NCI-H1417 treated with DMSO at 0.1 percent for 48 hours (cell line): ENCODE measurements at regions not wholly inside any gene's neighbourhood (a gene's known extent, or its start where the extent isn't known, plus 50 kb on each side); places are given as distances from the start of the nearest gene placed in this dataset.

Experiments used
- DNase-seq: peaks from one replicate; lab custom pipeline; 2025; lab: John Stamatoyannopoulos, UW

DNA sequence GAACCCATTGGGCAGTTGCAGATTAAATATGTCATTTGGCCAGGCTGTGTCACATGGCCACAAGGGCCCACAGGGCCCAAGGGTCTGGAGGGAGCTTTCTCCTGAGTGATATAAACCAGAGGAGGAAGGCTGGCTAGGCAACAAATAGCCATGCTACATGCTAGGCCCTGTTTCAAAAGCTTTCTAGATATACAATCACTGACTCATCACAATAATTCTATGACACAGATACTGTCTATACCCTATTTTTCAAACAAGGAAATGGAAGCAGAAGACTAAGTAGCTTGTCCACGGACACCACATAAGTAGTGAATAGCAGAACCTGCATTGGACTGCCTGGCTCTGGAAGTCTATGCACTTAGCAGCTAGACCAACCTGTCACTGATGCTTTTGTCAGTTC is 625.4 kb downstream of the NTRK3 start:
- no peak for DNase-seq

DNA sequence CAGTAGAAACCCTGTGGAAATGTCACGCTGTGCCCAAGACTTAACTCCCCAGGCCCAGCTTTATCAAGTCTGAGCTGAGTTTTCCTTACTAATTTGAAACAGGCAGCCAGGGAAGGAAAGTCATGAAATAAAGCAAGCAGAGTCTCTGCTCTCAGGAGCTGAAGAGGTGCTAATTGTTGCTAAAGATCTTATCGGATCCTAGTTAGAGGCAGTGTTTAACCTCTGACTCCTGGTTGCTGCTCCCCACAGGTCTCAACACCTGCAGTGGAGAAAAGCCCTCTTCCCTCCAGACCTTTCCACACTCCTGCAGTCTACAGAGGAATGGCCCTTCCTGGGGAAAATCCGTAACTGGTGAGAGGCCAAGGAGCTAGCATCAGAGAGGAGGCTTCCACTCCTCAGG is 628.2 kb downstream of the NTRK3 start:
- DNase-seq: no peak

DNA sequence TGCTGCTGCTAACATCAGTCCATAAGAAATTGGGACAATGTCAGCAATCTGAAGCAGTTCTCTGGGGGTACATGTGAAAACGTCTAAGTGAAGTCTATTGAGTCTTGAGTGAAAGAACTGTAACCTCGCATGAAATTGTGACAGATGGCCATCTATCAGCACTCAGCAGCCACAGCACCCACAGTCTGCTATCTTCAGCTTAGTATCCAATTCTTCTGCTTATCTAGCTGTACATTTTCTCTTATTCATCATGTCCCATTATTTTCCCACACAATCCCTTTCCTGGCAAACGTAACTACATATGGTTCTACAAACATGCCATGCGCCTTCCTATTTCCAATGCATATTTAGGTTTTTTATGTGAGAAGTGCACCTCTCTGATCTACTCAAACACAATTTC is 629.7 kb downstream of the NTRK3 start:
- no peak for DNase-seq

DNA sequence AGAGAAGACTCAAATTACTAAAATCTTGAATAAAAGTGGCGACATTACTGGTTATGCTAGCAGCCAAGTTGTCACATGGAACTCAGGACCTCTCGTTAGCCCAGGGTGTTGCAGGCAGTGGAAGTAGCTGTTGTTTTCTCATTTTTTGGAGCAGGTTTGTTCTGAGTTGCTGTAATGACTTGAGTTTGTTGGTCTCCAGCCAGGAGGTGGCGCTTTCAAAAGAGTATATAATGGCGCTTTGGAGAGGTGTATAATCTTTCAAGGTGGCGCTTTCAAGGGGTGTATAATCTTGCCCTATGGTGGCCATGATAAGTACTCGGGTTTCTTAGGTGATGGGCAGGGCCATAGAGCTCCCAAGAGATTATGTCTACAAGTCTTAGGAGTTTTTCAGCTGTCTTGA is 632.7 kb downstream of the NTRK3 start:
- DNase-seq: no peak

DNA sequence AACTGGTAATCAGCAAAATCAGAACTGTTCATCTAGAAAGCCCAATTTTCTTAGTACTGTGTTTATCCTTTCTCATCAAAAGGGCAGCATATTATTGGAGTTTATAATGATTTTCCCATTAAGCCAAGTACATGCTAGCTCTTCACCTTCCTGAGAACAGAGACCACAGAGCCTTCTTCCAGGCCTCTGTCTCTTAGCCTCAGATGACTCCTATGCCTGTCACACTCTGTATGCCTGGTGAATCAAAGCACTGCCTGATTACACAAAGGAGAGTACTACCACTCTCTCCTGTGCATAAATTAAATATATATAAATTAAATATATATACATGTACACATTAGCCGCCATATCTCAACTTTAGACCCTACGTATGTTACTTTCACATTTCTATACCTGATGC is 636.1 kb downstream of the NTRK3 start:
- no peak for DNase-seq

DNA sequence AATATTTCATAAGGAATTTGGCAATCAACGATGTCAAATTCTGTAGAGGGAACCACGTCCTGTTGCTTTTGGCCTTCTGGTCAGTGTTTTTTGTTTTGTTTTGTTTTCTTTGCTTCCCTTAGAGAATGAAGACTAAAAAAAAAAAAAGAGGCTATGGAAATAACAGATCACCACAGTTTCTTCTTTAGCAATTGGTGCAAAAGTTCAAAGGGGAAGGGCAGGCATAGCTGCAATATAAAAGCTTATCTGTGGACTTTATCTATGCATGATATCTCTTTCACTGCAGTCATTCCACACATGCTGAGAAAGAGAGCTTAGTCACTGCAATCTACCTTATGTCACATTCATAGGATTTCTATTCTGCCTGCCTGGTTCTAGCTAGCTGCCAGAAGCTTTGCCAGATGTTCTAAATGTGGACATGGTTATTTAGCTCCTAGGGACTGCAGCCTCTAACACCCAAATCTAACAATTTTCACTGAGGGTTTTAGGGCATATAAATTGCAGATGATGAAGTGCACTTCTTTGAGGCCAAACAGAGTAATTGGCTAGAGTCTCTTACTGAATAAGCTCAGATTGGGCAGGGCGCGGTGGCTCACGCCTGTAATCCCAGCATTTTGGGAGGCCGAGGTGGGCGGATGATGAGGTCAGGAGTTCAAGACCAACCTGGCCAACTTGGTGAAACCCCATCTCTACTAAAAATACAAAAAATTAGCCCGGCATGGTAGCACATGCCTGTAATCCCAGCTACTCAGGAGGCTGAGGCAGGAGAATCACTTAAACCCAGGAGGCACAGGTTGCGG is 637.2 kb downstream of the NTRK3 start:
- DNase-seq: no peak

DNA sequence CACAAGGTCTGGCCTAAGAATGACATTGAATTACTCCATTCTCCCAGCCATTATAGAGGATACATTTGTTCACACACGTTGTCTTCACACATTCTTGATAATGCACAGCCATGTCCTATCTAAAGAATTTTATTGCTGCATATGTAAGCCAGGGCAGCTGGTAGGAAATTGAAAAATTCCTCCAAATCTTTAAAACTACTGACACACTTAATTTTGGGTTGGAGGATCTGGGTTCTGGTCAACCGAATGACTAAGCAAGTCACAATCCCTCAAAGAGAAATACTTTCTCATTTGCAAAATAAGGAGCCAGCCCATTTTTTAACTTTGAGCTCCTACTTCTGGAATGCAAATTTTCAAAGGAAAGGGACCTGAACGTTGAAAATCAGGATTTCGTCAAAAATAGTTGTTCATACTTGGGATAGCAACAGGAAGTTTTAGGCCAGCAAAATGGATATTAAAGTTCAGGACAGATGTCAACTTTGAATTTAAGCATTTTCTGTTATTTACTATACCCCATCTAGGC is 638.3 kb downstream of the NTRK3 start:
- DNase-seq: no peak

DNA sequence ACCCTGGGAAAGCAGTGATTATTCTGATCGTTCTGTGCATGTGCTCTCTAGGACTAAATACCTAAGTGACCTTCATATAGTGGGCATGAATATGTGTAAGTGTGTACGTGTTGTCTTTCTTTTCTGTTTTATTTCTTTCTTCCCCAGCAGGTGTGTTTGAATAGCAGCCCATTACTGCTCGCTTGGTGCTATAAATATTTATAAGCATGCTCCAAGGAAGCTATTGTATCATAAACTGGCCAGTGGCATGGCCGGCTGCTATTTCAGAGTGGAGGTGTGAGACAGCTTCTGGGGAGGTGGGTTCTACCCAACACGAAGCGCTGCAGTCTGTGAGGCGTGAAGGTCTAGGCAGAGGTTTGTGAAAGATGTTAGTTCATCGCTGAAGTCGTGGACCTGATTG is 641.8 kb downstream of the NTRK3 start:
- DNase-seq: no peak

DNA sequence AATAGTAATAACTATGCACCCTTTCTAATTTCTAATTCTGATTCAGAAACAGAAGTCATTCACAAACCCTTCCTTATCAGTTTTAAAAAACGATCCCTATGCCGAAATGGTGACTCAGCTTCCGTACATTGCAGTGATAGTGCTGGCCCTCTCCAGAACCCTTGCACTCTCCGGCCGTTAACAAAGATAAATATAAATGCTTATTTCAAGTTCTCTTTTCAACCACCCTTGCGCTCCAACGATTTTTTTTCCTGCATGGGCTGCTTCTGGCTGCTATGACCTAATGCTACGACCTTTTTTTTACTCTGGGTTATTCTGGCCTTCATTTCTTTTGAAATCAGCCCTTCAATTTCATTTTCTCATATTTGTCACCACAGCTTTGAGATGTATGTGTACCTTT is 646.2 kb downstream of the NTRK3 start:
- no peak for DNase-seq

DNA sequence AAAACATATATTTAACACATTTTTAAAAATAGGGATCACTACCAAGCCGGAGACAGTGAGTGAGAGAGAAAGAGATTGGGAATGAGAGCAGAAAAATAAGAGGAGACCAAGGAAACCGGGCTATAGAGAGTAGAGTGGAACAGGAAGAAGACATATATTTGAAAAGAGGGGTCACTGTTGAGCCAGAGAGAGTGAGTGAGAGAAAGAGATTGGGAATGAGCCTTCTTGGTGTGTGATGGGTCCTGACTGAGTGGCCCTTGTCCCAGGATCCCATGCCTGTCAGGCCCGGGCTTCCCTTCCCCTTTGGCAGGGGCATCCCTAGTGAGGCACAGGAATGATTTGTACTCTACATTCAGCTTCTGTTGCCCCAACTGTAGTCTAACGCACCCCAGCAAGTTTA is 646.6 kb downstream of the NTRK3 start:
- no peak for DNase-seq

DNA sequence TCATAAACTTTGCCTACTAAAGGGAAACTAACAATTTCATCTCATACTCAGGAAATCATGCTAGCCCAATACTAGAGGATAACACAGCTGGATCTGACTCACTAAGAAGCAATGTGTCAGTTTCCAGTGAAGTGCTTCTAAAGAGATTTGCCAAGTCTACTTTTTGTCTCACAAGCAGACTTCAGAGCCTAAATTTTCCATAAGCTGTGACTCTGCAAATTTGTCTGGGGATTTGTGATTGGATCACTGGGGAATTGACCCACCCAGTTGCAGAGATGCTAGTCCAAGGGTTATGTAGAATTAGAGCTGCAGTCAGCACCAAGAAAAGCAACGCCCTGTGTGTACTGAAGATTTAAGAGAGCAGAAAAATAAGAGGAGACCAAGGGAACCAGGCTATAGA is 647.1 kb downstream of the NTRK3 start:
- no peak for DNase-seq

DNA sequence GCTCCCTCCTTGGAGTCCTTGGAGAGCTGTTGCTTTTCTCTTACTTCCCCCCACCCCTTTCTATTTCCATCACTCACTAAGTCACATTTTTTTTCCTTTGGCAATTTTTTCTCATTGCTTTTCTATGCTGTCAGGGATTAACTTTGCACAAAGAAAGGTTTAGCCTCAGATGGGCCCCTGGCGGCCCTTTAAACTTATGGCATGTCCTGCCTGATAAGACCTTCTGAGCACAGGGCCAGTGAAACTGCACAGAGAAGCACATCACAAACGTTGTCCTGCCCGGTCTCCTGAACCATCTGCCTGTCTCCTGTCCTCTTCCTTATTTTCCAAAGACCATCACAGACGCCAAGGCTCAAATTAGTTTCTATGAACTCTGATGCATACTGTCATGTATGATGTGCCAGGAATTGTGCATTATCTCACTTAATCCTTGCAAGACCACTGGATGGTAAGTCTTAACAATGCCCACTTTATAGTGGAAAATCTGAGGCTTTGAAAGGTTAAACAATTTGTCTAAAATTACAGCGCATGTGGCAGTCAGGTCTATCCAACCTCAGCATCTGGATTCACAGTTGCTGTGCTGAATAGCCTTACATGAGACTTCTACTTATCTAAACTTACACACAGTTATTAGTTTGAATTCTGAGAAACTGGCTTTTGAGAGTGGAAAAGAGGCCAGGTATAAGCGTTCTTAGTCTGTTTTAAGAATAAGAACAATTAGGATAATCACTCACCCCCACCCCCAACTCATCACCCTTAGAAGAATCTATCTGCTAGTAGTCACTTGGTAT is 648.1 kb downstream of the NTRK3 start:
- DNase-seq: no peak

DNA sequence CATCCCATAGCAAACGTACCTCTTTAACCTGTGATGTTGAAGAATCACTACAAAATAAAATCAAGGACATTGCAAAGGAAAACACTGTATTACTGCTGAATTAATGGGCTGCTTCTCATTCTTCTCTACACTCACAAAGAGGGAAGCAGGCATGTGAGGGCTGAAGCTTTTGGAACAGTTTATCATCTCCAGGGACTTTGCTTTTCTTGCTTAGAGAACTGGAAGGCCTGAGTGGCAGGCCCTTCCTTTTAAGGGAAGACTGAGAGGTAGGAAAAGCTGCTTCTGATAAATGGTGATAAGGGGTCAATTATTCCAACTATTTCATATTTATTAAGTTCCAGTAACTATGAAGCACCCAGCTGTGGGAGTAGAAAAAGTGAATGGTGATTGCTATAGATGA is 649.6 kb downstream of the NTRK3 start:
- DNase-seq: no peak

DNA sequence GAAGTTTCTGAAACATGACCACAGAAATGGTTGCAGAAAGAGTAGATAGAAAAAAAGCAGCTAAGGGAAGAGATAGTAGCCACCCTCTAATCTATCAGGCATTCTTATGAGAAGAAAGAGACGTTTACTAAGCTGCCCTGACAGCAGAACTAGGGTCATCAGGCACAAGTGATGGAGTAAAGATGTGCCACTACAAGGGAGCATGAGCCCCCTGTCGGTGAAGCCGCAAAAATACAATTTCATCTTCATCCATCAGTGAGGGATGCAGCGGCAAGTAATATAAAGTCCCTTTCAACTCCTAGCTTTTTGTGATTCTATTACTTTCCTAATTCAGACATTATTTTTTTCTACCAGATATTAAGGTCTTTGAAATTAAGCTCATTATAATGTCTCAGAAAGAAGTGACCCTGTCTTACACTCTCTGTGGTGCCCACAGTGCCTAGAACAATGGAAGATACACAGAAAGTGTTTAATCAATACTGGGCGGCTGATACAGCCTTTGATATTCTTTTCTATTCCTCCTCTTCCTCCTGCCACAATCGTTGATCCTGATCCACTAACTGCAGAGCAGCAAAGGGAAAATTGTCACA is 651.6 kb downstream of the NTRK3 start:
- DNase-seq: no peak

DNA sequence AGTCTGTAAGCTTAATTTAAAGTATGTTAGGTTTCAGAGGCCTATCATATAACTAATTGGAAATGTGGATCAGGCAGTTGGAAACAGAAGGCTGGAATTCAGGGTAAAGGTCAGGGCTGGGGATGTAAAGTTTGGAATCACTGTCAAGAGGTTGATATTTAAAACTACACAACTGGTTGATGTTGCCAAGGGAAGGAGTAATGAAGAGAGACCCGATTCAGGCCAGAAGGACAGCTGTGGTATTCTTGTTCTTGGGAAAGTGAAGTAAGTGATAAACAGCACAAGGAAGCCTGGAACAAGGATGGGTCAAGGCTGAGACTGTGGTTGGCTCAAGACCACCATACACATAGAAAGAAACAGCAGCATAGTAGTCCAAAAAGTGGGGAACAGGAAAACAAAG is 654.2 kb downstream of the NTRK3 start:
- DNase-seq: no peak

DNA sequence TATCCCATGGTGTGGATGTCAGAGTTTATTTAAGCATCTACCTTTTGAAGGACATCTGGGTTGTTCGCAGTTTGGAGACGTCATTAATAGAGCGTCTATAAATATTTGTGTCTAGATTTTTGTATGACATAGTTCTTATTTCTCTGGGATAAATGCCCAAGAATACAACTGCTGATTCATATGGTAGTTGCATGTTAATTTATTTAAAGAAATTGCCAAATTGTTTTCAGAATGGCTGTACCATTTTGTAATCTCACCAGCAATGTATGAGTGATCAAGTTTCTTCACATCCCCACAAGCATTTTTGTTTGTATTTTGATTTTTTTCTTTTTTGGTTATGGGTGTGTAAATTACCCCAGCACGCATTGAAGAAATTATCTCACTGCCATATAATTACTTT is 656.9 kb downstream of the NTRK3 start:
- no peak for DNase-seq

DNA sequence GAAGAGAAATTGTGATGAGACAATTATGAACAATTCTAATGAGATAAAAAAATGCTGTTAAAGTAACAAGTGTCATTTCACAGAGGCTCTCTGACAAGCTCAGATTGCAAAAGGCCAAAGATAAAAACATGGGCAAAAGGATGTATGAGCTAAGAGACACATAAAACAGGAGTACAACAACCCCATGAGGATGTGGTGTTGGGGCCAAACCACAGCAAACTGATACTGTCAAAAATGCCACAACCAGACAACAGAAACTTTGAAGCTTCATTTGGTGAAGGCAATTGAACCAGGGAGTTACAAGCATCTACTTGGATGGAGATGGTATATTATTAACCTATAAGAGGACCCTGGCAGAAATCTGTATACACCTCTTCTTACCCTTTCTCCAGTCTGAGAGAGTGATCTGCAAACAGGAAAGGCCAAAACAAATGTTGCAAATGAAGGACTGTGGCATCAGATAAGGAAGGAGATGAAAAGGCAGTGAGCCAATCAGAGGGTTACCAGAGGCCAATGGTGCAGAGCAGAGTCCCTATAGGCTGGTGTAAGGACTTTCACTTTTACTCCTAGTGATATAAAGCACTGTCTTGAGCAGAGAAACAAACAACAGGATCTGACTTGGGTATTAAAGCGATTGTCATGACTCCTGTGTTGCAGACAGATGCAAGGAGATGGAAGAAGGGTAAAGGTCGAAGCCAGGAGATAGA is 659.0 kb downstream of the NTRK3 start:
- no peak for DNase-seq

DNA sequence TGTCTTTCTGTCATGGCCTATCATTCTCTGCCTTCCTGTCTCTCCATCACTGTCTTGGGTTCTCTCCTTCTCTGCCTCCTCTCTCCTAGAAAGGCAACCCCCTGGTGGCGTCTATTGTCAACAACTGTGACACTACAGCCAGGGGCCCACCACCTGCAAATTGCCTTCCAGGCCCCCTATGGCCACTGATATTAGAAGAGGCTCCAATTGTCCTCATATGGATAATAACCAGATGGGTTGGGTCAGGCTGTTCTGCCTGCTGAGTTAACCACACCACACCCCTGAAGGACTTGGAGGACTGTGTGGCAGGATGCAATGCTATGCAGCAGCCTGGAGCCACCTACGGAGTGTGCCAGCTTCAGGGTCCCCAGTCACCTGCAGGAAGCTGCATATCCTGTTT is 665.0 kb downstream of the NTRK3 start:
- DNase-seq: peak; percentile 18

DNA sequence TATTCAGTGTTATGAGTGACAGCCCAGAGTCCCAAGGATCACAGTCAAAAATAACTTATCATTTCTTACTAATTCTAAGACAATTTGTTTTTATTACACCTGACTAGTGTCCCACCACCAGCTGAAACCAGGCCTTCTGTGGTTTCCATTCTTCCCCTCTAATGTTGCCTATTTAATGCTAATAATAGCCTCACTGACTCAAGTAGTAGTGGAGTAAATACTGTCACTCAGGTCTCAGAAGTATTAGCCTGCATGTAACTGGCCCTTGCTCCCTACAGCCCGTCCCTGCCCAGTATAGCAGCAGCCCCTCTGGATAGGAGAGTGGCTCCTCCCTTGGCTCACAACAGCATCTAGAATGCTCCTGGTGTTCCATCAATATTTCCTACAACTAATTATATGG is 665.5 kb downstream of the NTRK3 start:
- DNase-seq: no peak

DNA sequence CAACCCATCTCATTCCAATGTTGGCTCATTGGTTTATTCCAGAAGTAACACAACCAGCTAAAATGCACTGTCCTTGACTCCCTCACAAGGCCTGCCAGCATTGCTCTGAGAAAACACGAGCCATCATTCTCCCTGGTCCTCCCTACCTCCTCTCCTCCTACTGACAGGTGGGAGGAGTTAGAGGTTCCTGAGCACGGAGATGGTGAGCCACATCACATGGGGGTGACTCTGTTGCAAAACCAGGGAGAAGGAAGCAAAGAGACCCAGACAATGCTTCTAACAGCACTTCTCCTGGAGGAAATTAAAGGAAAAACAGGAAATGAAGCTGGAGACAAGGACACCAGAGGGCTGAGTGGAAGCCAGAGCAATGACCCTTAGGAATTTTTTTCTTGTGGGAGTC is 667.4 kb downstream of the NTRK3 start:
- no peak for DNase-seq

DNA sequence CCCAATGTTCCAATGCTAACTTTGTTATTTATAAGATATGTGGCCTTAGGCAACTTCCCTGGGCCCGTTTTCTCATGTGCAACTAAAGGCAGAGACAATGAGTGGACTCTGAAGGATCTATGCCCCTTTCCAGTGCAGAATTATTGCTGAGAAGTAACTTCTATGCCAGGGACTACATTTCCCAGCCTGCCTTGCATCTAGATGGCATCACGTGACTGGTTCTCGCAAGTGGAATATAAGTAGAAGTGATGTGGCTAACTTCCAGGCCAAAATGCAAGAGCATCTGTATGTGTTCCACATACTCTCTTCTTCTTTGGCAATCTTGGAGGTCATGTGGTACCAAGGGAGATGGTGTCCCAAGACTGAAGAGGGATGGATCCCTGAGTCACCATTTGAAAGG is 674.4 kb downstream of the NTRK3 start:
- DNase-seq: no peak

DNA sequence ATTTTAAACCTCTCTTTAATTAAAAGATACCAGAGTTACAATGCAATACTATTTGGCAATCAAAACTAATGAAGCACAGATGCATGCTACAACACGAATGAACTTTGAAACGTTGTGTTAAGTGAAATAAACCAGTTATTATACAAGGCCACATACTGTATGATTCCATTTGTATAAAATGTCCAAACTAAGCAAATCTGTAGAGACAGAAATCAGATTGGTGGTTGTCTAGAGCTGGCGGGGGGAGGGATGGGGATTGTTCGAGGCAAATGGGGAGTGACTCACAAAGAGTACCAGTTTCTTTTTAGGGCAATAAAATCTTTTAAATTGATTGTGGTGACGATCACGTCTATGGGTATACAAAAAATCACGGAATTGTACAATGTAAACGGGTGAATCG is 677.0 kb downstream of the NTRK3 start:
- no peak for DNase-seq
